HUDEP-2 (cell line): ENCODE measurements at regions not wholly inside any gene's neighbourhood (a gene's known extent, or its start where the extent isn't known, plus 50 kb on each side); places are given as distances from the start of the nearest gene placed in this dataset.

Experiments
- DNase-seq, 76 experiments: peaks; one replicate each; lab custom pipeline; 2025; ENCODE audit not compliant: unreplicated experiment in 76 of 76; lab: John Stamatoyannopoulos, UW

DNA sequence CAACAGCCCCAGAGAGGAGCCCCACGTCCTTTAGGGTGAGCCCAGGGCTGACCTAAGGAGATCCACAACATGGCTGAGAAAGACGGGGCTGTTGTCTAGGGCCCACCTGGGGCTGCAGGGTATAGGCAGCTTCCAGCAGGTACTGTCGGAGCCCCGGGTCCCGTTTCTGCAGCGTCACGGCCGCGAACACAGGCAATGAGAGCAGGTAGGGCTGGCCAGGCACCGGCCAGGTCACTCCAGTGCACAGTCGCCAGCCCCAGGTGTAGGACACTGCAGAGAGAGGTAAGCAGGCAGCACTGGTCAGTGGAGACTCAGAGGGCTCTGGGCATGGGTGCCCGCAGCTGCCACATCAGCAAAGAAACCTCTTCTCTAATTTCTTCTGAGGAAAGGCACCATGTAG lies 115.2 kb downstream of the LITAF start:
- no peak for DNase-seq

DNA sequence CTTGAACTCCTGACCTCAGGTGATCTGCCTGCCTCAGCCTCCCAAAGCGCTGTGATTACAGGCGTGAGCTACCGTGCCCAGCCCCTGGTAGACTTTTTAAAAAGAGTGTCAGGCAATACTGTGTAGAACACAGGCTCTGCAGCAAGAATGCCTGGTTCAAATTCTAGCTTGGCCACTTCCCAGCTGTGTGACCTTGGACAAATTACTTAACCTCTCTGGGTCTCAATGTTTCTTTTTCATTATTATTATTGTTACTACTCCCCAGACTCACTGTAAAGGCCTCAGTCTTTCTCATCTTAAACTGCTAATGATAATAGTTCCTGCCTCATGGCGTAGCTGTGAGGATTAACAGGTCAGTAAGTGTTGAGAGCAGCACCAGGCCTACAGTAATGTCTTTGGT lies 114.3 kb downstream of the LITAF start:
- DNase-seq: no peak

DNA sequence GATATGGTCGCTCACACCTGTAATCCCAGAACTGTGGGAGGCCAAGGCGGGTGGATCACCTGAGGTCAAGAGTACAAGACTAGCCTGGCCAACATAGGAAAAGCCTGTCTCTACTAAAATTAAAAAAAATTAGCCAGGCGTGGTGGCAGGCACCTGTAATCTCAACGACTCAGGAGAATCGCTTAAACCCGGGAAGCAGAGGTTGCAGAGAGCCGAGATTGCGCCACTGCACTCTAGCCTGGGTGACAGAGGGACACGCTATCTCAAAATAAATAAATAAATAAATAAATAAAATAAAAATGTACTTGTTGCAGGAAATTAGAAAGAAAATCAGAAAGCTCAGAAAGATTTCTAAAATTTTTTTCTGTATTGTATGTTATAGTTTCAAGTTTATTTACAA lies 113.9 kb downstream of the LITAF start:
- no peak for DNase-seq

DNA sequence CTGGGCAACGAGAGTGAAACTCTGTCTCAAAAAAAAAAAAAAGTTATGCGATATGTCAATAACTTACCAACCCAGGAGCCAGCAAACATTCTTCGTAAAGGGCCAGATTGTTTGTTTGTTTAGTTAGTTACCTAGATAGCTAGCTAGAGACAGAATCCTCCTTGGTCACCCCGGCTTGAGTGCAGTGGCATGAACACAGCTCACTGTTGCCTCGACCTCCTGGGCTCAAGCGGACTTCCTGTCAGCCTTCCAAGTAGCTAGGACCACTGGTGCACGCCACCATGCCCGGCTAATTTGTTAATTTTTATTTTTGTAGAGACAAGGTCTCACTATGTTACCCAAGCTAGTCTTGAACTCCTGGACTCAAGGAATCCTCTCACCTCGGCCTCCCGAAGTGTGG lies 113.0 kb downstream of the LITAF start:
- no peak for DNase-seq

DNA sequence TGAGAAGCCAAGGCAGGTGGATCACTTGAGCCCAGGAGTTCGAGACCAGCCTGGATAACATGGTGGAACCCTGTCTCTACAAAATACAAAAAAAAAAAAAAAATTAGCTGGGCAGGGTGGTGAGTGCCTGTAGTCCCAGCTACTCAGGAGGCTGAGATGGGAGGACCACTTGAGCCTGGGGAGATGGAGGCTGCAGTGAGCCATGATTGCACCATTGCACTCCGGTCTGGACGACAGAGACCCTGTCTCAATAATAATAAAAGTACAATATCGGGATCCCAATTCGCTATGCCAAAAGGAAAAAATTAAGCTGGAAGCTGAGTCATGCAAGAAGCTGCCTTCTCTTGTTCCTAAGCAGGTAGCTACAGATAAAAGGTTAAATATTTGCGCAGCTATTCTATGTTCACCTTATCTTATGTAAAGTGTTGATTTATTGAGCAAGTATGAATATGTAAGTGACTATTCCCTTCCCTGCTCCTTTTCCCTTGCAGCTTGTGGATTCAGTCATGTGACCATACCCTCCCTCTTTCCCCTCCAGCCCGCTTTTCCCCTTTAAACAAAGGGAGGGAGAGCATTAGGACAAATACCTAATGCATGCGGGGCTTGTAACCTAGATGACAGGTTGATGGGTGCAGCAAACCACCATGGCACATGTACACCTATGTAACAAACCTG lies 112.0 kb downstream of the LITAF start:
- DNase-seq: no peak

DNA sequence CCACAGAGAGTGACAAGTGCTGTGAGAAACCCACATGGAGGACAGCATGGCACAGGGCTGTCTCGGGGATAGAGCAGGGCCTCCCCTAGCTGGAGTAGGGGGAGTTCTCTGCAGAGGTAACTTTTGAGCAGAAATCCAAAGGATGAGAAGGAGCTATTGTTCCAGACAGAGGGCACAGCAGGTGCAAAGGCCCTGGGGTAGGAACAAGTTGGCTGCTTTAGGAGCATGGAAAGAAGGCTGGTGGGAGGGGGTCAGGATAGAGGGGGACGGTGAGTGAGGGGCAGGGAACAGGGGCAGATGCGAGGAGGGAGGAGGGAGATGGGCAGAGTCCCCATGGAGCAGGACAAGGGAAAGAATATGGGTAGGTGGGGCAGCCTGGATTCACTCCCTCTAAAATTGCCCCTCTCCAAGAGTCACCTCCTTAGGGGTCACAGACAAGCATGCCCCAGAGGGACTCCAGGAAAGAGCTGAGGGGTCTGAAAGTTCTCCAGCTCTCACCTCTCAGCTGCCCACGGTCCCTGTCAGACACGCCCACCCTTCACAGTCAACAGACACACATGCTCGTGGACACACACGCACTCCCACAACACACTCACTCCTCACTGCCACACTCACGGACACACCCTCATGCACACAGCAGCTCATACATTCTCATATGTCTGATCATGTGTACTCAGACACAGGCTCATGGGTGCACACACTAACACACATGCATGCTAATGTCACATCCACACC lies 110.7 kb downstream of the LITAF start:
- no peak for DNase-seq

DNA sequence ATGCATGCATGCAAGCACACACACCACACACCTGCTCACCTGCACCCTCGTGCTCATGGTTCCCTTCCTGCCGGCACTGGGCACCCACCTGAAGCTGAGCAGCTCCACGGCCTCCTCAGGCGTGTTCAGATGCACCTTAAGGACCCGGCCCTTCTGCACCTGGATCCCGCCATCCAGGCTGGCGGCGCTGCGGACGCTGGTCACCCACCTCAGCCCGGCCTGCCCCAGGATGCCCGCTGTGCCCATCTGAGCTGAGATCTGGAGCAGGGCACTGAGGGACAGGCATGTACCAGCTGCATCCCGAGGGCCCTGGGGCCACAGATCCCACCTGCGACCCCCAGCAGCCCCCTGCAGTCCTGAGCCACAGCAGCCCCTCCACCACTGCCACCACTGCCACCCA lies 110.0 kb downstream of the LITAF start:
- DNase-seq: no peak

DNA sequence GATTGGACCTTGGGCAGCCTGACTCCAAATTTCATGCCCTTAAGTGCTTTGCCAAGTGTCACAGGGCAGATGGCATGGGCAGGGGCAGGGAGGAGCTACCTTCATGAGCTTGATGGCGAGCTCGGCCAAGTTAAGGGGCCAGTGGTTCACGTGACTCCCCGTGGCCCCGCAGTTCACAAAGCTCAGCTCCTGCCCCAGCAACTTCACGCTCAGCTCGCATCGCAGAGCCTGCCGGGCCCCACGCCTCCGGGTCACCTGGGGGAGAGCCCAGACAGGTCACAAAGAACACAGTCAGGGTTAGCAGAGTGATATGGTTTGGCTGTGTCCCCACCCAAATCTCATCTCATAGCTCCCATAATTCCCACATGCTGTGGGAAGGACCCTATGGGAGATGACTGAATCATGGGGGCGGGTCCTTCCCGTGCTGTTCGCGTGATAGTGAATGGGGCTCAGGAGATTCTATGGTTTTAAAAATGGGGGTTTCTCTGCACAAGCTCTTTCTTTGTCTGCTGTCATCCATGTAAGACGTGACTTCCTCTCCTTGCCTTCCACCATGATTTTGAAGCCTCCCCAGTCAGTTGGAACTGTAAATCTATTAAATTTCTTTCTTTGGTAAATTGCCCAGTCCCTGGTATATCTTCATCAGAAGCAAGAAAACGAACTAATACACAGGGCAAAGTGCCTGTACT lies 108.1 kb downstream of the LITAF start:
- DNase-seq: no peak

DNA sequence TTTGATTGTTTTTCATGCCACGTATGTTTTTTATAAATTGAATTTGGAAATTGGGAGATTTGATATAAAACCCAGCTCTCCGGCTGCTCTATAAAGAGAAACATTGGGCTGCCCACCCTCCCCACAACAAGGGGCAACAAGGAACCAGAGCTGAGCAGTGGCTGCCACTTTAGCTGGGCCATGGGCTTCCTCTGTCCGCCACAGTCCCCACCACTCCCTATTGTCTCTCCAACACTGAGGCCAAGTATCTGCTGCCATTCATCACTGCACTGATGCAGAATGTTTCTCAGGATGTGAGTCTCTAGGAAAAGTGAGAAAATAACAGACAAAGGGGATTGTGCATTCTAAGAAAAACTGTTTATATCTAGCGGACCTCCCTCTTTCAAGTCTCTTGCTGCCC lies 106.8 kb downstream of the LITAF start:
- no peak for DNase-seq

DNA sequence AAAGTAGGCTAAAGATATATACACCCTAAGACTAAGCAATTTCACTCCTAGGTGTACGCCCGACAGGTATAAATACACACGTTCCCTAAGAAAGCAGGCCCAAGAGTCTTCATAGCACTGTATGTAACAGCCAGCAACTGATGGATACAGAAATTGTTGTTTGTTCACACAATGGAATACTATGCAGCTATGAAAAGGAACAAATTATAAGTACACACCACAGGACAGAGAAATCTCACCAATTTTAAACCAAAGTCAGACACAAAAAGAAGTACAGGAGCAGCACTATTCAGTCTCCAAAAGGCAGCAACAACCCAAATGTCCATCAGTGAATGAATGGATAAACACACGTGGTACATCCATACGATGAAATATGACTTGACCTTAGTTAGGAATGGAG lies 106.1 kb downstream of the LITAF start:
- DNase-seq: no peak

DNA sequence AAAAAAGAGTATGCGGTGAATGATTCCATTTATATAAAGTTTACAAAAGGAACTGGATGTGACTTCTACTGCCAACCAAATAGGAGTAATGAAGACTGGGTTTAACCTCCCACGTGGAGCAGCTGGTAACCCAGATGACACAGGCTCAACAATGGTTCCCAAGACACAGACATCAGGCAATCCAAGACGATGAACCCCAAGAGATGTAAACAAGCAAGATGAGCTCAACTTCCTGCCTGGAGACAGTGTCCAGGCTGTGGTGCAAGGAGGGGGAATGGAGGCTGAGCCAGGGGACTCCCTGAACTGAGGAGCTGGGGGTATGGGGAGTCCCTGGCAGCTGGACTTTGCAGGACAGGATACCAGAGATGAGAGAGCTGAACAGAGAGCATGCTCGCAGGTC lies 104.7 kb downstream of the LITAF start:
- no peak for DNase-seq

DNA sequence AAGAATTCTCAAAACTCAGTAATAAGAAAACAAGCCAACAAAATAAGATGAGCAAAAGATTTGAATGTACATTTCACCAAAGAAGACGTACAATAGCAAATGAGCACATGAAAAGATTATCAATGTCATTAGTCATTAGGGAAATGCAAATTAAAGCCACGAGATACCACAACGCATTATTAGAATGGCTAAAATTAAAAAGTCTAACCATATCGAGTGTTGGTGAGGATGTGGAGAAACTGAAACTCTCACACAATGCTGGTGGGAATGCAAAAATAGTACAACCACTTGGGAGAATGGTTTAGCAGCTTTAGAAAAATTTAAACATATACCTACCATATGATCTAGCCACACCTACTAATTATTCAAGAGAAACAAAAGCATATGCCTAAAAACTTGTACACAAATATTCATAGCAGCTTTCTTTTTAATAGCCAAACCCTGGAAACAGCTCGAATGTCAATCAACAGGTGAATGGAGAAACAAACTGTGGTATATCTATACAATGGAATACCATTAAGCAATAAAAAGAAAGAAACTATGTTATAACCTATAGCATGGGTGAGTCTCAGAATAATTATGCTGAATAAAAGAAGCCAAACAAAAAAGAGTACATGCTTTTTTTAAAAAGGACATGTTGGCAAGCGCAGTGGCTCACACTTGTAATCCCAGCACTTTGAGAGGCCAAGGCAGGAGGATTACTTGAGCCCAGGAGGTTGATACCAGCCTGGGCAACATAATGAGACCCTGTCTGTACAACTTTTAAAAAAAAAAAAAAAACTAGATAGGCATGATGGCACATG lies 103.6 kb downstream of the LITAF start:
- DNase-seq: no peak

DNA sequence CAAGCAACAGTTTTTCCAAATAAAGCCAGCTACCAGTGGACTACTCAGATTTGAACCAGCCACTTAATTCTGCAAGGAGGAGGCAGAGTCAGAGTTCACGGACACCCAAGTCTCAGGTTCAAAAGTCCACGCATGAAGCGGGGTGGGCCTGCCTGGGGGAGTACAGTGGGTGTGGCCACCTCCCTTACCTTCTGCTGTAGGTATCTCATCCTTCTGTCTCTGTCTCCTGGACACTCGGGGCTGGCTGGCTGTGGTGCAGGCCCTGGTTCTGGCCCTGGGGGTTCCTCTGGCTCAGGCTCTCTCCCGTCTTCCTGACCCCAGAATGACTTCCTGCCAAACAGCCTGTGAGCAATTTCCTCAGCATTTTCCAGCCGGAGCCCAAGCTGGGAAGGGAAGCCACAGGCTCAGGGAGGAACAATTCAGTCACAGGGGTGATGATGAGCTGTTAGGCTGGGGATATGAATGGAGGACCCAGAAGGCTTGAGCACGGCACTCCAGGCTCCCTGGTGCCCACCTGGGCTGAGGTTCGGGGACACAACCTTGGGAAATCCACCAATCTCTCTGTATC lies 101.9 kb downstream of the LITAF start:
- no peak for DNase-seq

DNA sequence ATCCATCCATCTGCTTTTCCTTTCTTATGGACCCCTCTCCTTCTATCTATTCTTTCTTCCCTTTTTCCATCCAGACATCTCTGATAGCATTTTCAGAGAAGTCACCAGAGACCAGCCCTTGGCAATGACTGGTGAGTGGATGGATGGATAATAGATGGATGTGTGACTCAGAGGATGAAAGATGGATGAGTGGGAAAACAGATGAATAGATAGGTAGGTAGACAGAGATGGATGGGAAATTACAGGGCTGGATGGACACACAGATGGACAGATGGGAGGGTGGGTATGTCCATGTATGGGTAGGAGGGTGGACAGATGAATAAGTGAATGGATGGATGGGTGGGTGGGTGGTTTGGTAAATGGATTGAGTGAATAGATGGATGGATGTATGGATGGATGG lies 101.0 kb downstream of the LITAF start:
- no peak for DNase-seq

DNA sequence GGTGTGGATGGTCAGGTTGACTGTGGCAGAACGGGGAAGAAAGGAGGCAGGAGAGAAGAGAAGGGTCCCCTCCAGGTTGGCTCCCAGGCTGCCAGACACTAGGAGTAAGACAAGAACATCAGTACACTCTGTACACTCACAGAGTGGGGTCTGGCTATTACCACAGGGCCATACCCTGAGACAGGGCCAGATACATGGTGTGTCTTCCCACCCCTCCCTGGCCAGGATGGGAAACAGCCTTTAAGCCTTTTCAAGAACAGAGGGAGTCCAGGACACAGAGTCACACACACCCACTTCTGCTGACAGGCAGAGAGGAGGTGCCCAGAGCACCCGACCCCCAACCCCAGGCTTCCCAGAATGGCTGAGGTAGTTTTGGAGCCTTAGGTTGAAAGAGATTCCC lies 99.4 kb downstream of the LITAF start:
- DNase-seq: no peak

DNA sequence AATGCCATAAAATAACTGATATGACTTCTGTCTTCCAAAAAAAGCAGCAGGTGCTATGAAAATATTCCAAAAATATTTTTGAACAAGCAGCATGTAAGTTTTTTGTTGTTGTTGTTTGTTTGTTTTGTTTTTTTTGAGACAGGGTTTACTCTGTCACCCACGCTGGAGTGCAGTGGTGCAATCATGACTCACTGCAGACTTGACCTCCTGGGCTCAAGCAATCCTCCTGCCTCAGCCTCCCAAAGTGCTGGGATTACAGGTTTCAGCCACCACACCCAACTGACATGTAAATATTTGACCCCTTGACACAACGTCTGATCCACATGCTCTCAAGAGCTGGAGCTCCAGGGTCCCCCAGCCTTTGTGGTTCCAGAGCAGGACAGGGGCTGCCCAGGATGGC lies 98.4 kb downstream of the LITAF start:
- no peak for DNase-seq

DNA sequence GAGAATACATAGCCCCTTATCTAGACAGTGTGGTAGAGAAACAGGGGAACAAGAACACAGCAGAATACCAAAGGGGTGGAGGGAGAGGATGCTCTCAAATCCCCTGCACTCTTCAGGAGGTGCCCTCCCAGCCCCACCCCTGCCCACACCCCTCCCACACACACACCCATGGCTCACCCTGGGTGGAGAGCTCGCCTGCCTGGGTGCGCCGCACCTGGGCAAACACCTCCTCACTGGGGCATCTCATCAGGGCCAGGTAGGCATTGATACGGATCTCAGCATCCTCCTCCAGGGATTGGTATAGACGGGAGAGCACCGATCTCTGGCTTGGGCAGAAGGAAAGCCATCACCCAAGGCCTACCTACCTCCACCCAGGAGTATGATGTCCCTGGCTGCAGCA lies 95.2 kb downstream of the LITAF start:
- no peak for DNase-seq

DNA sequence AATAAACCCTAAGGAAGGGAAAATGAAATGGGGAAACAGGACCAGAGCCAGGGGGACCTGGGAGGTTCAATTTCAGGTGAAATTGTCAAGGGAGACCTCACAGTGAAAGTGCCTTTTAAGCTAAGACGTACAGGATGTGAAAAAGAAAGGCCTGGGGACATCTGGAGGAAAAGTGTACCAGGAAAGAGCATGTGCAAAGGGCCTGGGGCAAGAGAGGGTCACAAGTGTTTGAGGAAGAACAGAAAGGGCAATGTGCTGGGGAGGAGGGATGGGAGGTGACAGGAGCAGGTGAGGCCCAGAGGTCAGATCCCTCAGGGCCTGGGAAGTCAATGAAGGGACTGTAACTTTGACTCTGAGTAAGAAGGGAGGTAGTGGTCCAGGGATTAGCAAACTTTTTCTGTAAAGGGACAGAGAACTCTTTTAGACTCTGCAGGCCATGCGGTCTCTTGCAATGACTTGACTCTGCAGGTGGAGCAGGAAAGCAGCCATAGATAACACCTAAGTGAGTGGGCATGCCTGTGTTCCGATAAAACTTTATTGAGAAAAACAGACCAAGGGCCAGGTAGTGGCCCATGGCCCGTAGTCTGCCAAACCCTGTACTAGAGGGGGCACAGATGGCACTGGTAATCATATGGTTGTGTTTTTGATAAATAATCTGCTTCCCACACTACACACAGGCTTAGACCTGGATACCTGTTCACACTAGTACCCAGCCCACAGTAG lies 93.8 kb downstream of the LITAF start:
- DNase-seq: no peak

DNA sequence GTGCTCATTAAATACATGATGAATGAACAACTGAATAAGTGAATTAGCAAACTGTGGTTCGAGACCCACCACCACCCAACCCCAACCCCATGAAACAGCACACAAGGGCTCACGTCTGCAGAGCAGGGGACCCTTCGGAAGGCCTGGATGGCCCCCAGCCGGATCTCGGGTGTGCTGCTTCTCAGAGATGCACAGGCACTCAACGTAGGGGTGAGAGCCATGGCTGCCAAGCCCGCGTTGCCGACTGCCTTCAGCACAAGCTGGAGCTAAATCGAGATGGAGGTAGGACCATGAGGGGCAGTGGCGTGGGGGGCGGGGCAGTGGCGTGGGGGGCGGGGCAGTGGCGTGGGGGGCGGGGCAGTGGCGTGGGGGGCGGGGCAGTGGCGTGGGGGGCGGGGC lies 93.2 kb downstream of the LITAF start:
- no peak for DNase-seq

DNA sequence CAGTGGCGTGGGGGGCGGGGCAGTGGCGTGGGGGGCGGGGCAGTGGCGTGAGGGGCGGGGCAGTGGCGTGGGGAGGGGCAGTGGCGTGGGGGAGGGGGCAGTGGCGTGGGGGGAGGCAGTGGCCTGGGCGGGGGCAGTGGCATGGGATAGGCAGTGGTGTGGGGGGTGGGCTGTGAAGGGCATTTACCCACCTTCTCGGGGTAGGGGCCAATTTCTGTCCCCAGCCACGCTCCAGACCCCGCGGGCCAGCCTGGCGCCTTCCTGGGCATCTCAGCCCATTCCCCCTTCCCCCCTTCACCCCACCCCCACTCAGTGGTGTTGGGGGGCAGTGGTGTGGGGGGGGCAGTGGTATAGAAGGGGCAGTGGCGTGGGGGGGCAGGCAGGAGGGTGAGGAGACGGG lies 92.7 kb downstream of the LITAF start:
- no peak for DNase-seq
